NOMO-1 treated with dmso at 0.1 percent for 144 hours (cell line): ENCODE measurements at regions not wholly inside any gene's neighbourhood (a gene's known extent, or its start where the extent isn't known, plus 50 kb on each side); places are given as distances from the start of the nearest gene placed in this dataset.

Experiments
- DNase-seq: peaks from one replicate; lab custom pipeline; 2025; ENCODE audit not compliant: unreplicated experiment; lab: John Stamatoyannopoulos, UW

- no peak for DNase-seq
Measured at GRCh38 chr11:29315275-29315674, 701.6 kb downstream of the KCNA4 start.

DNA sequence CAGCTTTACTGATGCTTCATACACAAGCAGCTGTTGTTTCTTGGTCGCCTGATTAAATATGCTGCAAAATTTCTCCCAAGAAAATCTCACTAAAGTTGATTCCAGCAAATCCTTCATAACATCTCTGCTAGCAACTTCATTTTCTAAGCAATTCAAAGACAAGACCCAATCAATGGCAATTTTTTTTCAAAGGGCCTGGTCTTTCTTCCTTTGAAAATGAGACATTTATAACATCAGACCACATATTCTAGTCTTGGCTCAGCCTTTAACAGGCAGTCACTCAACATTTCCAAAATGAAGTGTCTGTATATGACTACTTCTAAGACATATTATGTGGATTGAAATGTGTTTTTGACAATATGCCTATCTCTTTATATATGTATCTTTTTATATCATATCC lies 702.6 kb downstream of the KCNA4 start:
- DNase-seq, result no peak

GRCh38 chr11:29312812-29313211 lies 704.0 kb downstream of the KCNA4 start:
- DNase-seq, result no peak

GRCh38 chr11:29310725-29311342 lies 706.0 kb downstream of the KCNA4 start:
- no peak for DNase-seq

- no peak for DNase-seq
Measured at GRCh38 chr11:29309992-29310391, 706.8 kb downstream of the KCNA4 start.

- no peak for DNase-seq
Measured at GRCh38 chr11:29306527-29306926, 710.3 kb downstream of the KCNA4 start.

- DNase-seq, result no peak
Measured at GRCh38 chr11:29305456-29306232, 711.2 kb downstream of the KCNA4 start.

- no peak for DNase-seq
Measured at GRCh38 chr11:29300420-29300819, 716.4 kb downstream of the KCNA4 start.

- DNase-seq, result no peak
Measured at GRCh38 chr11:29296680-29297079, 720.1 kb downstream of the KCNA4 start.

GRCh38 chr11:29293825-29294224 lies 723.0 kb downstream of the KCNA4 start:
- DNase-seq, result no peak

GRCh38 chr11:29282088-29282487 lies 734.7 kb downstream of the KCNA4 start:
- DNase-seq, result no peak

DNA sequence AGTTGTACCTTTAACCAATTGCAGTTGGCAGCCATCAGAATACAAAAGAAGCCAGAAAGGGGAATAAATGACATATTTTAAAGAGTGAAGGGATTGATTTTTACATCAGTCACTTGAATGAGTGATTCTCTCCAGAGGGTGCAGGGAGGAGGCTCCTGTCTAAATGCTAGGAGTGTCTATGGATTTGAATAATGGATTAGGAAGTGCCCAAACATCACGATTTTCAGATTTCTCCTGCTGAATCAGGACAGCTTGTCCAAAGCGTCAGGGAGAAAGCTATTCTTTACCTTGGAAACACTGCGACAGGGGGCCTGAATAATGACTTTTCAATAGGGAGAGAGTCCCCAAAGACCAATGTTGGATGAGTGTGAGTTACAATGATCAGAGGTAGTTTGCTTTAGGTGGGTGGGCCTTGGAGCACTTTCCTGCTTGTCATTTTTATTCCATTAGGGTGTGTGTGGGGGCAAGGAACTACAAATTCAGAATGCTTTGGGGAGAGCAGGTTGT lies 735.5 kb downstream of the KCNA4 start:
- no peak for DNase-seq

DNA sequence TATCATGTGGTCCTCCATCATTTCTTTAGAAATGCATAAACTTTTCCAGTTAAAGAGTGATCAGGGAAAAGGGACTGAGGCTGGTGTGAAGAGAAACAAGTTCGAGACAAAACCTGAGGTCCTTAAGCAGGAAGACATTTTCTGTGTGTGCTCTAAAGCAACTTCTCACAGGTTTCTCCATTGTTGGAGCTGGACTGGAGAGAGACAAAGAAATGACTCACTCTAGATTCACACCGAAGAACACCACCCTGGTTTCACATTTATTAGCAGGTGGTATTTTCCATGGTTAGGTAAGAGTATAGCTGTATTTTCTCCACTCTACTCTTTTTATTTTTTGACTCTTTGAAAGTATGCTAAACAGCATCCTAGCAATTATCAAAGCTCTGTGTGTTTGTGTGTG lies 736.4 kb downstream of the KCNA4 start:
- DNase-seq, result no peak

GRCh38 chr11:29279716-29280115 lies 737.1 kb downstream of the KCNA4 start:
- no peak for DNase-seq

GRCh38 chr11:29272019-29272654 lies 744.7 kb downstream of the KCNA4 start:
- no peak for DNase-seq

DNA sequence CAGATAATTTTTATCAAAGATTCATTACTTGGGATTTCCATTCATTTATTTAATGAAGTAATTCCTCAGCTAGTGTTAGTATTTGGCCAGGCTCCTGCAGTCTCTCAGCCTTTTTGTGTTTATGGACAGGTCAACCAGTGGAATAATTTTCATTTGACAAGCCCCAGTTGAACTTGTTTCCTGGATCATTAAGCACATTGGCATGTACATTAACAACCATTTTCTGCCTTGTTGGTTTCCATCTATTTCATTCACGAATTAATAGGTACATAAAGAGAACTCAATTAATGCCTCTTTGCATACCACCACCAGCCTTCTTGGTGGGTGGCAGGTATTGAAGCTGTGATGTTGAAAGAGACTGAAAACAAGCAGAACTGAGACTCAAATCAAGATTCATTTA lies 745.2 kb downstream of the KCNA4 start:
- DNase-seq, result no peak

DNA sequence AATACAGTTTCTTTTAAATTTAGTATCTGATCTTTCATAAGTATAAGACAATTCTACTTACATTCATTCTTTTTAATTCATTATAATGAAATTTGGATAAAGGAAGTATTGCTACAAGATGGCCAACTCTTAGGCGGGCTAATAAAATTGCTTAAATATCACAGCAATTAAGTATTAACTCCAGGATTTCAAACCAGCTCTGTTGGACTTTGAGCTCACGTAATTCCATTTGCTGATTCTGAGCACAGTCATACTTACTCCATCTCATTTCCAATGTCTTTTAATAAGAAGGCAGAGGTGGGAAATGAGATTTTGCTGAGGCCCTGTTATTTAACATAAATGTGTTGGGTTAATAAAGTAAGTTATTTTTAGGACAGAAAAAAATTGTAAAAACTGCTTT lies 748.1 kb downstream of the KCNA4 start:
- DNase-seq, result no peak

DNA sequence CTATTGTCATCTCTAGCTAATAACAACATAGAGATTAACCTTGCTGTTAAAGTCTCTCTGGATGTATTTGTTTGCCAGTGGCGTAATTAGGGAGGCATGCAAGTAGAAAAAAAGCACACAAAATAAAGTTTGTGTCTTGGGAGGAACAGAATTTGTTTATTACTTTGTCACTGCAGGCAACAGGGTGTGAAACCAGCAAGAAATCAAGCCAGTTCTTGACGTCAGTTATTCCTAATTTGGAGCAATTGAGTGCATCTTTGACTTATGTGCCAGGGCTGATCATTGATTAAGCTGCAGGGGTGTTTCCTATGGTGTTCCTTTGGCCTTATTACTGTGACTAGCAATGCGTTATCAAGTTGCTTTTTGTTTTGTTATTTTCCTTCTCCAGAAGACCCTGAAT lies 751.0 kb downstream of the KCNA4 start:
- no peak for DNase-seq

GRCh38 chr11:29265381-29265780 lies 751.4 kb downstream of the KCNA4 start:
- DNase-seq, result no peak

- DNase-seq, result no peak
Measured at GRCh38 chr11:29263971-29264682, 752.7 kb downstream of the KCNA4 start.

DNA sequence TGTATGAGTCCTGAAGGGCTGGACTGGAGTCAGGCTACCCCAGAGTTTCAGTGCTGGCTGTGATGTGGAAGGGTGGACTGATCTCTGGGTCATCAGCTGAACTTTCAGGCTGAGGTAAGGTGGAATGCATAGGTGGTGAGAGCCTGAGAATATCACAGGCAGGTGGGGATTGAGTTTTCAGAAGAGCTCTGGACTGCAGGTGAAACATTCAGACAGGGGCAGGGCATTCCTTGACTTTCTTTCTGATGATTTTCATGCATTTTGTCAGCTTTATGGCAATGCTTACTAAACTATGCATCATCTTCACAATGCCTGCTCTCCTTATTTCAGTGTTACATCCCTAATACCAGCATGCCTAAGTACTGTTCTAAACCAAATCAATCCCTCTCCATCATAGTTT lies 755.0 kb downstream of the KCNA4 start:
- no peak for DNase-seq
